Urinary bladder (tissue), 3 donors: ENCODE measurements at regions not wholly inside any gene's neighbourhood (a gene's known extent, or its start where the extent isn't known, plus 50 kb on each side); places are given as distances from the start of the nearest gene placed in this dataset.
"Not testable (repeated sequence)": the region's sequence is repeated elsewhere in the genome, so short reads cannot be mapped to it uniquely, and the experiment has no call there.

ENCODE experiments used
- DNase-seq: peaks from one replicate; pipeline ENCODE4 v3.0.0-alpha.2; 2015; ENCODE audit errors: extremely low spot score
- H3K27ac ChIP-seq: one replicate; pipeline ENCODE4 v1.5.1; 2013; ENCODE audit warnings: low read depth, mild to moderate bottlenecking, moderate library complexity
- H3K36me3 ChIP-seq: one replicate; pipeline ENCODE4 v1.6.1; 2013; ENCODE audit warnings: mild to moderate bottlenecking, moderate library complexity; ENCODE audit not compliant: insufficient read depth
- H3K4me1 ChIP-seq: one replicate; pipeline ENCODE4 v1.6.1; 2013; ENCODE audit warnings: mild to moderate bottlenecking, moderate library complexity; ENCODE audit not compliant: insufficient read depth
- H3K4me3 ChIP-seq: one replicate; pipeline ENCODE4 v1.5.1; 2013; ENCODE audit warnings: low read depth, low read length
- WGBS: extraction: QIAGEN DNeasy Blood & Tissue Kit; methylation state at CpG from one replicate; pipeline ENCODE4 v1.1.7; 2013; 5-methylcytosine and 5-hydroxymethylcytosine counted together
- donor health status: healthy with polysubstance abuse.
- donor health status: healthy.

DNA sequence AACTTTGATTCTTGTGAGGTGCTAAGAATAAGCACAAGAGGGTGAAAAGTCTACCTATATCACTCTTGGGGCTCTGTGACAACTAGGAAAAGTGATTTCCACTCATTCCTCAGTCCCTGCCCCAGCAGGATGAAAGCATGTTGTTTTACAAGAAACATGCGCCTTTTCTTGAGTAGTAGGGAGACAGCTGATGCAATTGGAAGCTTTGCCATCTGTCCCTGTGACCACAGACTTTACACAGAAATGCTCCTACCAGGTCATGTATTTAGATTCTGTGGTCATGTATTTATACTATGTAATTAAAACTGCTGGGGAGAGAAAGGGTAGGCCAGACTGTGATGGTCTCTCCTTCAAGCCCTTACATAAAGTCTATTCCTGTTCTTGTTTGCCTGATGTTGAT is 445.5 kb downstream of the PTPRC start:
- Histone ChIP-seq H3K4me3 (no peak overlapping the region), H3K36me3 (no peaks in the 10 kb centered on the region), H3K4me1 (peaks cover 3% of the 10 kb centered on the region), H3K27ac (no peak overlapping the region)
- whole genome bisulfite sequencing, result 65% methylated on average over 1 of the region's 1 CpG
- no peak for DNase-seq

DNA sequence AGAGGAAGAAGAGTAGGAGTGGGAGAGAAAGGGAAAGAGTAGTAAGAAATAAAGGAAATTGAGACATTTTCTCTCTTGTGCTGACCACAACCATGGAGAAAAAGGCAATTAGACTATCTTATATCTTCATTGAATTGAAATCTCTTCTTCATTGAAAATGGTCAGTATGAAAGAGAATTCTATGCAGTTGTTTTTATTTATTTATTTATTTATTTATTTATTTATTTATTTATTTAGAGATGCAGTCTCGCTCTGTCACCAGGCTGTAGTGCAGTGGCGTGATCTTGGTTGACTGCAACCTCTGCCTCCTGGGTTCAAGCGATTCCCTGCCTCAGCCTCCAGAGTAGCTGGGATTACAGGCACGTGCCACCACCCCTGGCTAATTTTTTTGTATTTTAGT is 447.1 kb downstream of the PTPRC start:
- Histone ChIP-seq H3K4me3 (no peak overlapping the region), H3K4me1 (peaks cover 3% of the 10 kb centered on the region), H3K36me3 (no peaks in the 10 kb centered on the region), H3K27ac (no peak overlapping the region)
- no peak for DNase-seq
- 96% methylated on average over 4 of the region's 4 CpGs for WGBS

DNA sequence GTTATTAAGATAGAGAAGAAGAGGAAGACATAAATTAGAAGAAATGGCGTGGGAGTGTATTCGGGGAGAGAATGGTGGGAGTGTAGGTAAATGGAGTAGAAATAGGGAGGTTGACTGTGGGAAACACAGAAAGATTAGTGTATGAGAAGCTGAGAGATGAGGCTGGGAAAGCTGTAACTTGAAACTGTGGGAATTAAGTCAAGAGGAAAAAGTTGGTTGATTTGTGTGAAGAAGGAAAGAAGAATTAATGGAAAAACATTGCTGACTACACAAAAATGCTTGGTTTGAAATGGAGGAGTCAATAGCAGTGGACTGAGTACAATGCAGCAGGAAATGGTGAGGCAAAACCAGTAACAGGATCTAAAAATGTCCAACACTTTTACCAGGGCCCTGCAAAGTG is 448.3 kb downstream of the PTPRC start:
- Histone ChIP-seq H3K27ac (no peak overlapping the region), H3K4me3 (no peak overlapping the region), H3K36me3 (no peaks in the 10 kb centered on the region), H3K4me1 (peaks cover 3% of the 10 kb centered on the region)
- DNase-seq, result no peak
- 94% methylated on average over 2 of the region's 2 CpGs for WGBS

DNA sequence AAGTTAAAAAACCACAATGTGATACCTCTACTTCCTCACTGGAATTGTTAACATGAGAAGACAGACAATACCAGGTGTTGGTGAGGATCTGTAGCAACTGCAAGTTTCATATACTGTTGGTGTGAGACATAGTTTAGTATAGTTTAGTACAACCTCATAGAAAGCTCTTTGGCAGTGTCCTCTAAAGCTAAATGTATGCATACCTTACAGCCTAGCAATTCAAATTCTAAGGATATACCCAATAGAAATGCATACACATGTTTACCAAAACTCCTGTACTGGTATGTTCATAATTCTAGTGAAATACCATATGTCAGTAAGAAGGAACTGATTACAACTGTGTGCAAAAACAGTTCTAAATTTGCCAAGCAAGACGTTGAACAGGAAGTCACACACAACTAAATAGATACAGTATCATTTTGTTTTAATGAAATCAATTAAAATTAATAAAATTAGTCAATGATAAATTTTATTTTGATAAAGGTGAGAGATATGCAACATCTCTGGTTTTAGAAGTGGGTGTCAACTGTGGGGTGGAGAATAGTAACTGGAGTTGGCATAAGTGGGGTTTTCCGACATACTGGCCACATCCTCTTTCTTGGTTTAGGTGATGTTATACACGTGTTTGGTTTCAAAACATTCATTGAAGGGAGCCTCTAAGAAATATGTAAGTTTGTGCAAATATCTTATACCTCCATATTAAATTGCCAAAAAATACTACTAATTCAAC is 450.7 kb downstream of the PTPRC start:
- no peaks in the 10 kb centered on the region for H3K36me3 ChIP-seq
- H3K4me3 ChIP-seq, result no peak overlapping the region
- DNase-seq, result no peak
- no peak overlapping the region for H3K27ac ChIP-seq
- 56% methylated on average over 3 of the region's 3 CpGs for WGBS
- no peaks in the 10 kb centered on the region for H3K4me1 ChIP-seq

DNA sequence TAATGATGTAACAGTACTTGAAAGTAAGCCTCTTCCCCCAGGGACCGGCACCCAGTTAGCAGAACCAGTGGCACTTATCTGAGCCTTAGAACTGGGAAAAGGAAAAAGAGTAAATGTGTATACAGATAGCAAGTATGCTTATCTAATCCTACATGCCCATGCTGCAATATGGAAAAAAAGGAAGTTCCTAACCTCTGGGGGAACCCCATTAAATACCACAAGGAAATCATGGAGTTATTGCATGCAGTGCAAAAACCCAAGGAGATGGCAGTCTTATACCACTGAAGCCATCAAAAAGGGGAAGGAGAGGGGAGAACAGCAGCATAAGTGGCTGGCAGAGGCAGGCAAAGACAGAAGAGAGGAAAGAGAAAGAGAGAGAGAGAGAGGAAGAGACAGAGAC is 456.8 kb downstream of the PTPRC start:
- WGBS, result 77% methylated on average over 1 of the region's 1 CpG
- not testable (repeated sequence) for H3K4me3 ChIP-seq, DNase-seq, H3K27ac ChIP-seq, H3K4me1 ChIP-seq, H3K36me3 ChIP-seq

DNA sequence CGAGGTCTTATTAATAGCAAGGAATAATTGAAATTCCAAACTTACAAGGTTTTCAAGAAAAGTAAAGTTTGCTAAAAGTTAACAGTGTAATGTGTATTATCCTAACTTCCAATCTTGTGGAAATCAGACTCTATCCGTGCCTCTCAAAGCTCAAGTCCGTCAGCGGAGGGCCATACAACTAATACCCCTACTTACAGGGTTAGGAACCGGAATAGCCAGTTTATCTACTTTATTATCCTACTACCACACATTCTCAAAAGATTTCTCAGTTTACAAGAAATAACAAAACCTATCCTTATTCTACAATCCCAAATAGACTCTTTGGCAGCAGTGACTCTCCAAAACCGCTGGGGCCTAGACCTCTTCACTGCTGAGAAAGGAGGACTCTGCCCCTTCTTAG is 457.8 kb downstream of the PTPRC start:
- no peak for DNase-seq
- H3K27ac ChIP-seq, result no peak overlapping the region
- H3K4me3 ChIP-seq, result no peak overlapping the region
- H3K36me3 ChIP-seq, result no peaks in the 10 kb centered on the region
- 86% methylated on average over 6 of the region's 6 CpGs for WGBS
- no peaks in the 10 kb centered on the region for H3K4me1 ChIP-seq

DNA sequence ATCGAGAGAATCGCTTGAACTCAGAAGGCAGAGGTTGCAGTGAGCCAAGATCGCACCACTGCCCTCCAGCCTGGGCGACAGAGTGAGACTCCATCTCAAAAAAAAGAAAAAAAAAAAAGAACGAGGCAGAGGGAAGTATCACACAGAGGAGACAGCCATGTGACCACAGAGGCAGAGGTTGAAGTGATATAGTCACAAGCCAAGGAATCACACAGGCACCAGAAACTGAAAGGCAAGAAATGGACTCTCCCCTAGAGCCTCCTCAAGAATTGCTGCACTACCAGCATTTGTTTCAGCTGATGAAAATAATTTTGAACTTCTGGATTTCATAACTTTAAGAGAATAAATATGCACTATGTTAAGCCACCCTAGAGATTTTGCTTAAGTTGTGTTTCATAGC is 459.6 kb downstream of the PTPRC start:
- no peak overlapping the region for H3K27ac ChIP-seq
- H3K4me1 ChIP-seq, result no peaks in the 10 kb centered on the region
- no peak overlapping the region for H3K4me3 ChIP-seq
- H3K36me3 ChIP-seq, result no peaks in the 10 kb centered on the region
- 91% methylated on average over 5 of the region's 5 CpGs for WGBS
- DNase-seq, result no peak

DNA sequence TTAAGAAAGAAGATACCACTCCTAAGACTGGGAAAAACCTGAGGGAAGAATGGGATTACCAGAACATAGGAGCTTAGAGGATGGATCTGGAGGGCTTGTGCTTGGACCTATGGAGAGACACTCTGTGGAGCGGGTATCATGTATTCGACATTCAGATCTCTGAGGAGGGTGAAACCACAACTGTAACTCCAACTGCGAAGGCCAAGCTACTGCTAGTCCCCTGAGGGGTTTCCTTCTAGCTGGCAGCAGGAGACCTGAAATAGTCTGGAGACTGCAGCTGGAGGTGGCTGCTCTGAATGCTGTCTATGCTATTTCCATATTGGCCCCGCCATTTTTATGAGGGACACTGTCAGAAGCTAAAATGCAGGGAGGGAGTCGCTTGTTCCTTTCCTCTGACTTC is 462.3 kb downstream of the PTPRC start:
- 93% methylated on average over 5 of the region's 5 CpGs for WGBS
- Histone ChIP-seq H3K27ac (no peak overlapping the region), H3K4me3 (no peak overlapping the region), H3K36me3 (no peaks in the 10 kb centered on the region), H3K4me1 (no peaks in the 10 kb centered on the region)
- DNase-seq, result no peak

DNA sequence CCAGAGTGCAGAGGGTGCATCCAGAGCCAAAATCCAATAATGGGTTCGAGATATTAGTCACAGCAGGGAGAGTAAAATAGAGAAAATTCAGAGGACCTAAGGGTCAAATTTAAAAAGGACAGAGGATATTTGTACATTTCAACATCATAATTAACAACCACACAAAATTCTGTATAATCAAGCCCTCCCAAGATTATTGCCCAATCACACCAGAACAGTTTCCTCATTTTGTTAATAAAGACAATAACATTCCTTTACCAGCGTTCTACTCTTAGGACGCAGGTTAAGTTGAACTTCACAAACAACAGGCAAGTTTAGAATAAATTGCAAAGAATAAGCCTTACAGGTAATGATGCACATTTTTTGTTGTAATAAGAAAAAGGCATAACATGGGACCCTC is 462.8 kb downstream of the PTPRC start:
- no peaks in the 10 kb centered on the region for H3K36me3 ChIP-seq
- WGBS, result 85% methylated on average over 3 of the region's 3 CpGs
- no peak for DNase-seq
- H3K4me1 ChIP-seq, result no peaks in the 10 kb centered on the region
- H3K4me3 ChIP-seq, result no peak overlapping the region
- H3K27ac ChIP-seq, result no peak overlapping the region

DNA sequence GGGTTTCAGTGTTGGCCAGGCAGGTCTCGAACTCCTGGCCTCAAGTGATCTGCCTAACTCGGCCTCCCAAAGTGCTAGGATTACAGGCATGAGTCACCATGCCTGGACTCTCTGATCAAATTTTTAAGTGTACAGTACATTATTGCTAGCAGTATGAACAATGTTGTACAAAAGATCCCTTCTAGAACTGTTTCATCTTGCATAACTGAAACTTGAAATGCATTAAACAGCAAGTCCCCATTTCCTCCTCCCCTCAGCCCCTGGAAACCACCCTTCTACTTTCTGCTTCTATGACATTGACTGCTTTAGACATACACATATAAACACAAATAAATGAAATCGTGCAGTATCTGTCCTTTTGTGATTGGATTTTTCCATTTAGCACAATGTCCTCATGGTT is 463.4 kb downstream of the PTPRC start:
- no peak overlapping the region for H3K27ac ChIP-seq
- 89% methylated on average over 3 of the region's 3 CpGs for WGBS
- no peaks in the 10 kb centered on the region for H3K4me1 ChIP-seq
- H3K4me3 ChIP-seq, result no peak overlapping the region
- no peaks in the 10 kb centered on the region for H3K36me3 ChIP-seq
- no peak for DNase-seq

DNA sequence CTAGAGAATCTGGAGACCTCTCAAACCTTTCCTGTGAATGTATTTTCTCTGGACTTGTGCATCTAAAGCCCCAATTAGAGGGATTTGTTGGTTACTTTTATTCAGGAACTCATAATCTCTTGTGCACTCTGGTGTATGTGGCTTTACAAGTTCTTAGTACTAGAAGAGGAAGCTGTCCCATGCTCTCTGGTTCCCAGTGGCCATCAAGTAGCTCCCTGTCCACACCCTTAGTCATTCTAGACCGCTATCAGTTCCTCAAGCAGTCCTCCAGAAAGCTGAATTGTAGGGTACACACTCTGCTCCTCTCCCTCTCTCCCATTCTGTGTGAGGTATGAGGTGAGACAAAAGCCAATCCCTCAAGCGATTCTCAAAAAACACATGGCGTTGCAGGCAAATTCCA is 470.3 kb downstream of the PTPRC start:
- H3K27ac ChIP-seq, result no peak overlapping the region
- no peaks in the 10 kb centered on the region for H3K4me1 ChIP-seq
- WGBS, result 92% methylated on average over 3 of the region's 3 CpGs
- H3K4me3 ChIP-seq, result no peak overlapping the region
- H3K36me3 ChIP-seq, result no peaks in the 10 kb centered on the region
- DNase-seq, result no peak

DNA sequence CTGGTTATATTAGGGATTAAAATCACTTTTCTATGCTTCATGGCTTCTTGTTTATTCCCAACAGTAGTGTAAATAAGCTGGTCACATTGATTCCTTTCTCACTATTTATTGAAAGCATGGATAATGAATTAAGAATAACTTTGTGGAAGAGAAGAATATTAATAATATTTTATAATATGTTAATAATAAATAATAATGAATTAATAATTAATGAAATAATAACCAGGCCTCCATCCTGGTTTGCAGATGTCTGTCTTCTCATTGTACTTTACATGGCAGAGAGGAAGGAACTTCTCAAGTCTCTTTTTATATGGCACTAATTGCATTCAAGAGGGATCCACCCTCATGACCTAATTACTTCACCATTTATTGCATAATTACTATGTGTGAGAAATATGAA is 473.5 kb downstream of the PTPRC start:
- H3K36me3 ChIP-seq, result no peaks in the 10 kb centered on the region
- no peaks in the 10 kb centered on the region for H3K4me1 ChIP-seq
- no peak for DNase-seq
- no peak overlapping the region for H3K4me3 ChIP-seq
- H3K27ac ChIP-seq, result no peak overlapping the region

DNA sequence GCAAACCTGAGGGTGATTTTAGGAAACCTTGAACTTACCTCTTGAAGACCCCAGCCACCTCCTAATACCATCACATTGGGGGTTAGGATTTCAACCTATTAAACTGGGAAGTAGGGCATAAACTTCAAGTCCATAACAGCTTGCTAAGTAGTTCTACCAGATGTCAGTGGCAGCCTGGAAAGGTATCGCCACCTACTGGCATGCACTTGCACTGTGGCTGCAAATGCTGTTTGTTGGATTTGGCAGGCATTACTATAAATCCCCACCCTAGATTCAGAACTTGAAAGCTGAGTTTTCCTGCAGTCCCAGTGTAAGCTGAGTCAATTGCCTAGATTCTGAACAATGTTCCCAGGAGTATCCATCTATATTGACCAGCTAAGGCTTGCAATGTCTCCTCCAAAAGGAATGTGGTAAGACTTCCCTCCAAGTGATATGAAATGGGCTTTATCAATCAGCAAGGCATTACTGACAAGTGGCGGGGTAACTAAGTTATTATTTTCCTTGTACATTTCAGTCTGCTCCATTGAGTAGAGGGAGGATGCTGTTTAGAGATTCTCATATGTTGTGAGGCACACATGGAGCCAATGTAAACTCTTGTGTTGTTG is 474.5 kb downstream of the PTPRC start:
- no peak for DNase-seq
- Histone ChIP-seq H3K36me3 (no peaks in the 10 kb centered on the region), H3K4me3 (no peak overlapping the region), H3K27ac (no peak overlapping the region), H3K4me1 (no peaks in the 10 kb centered on the region)
- 79% methylated on average over 2 of the region's 2 CpGs for WGBS

DNA sequence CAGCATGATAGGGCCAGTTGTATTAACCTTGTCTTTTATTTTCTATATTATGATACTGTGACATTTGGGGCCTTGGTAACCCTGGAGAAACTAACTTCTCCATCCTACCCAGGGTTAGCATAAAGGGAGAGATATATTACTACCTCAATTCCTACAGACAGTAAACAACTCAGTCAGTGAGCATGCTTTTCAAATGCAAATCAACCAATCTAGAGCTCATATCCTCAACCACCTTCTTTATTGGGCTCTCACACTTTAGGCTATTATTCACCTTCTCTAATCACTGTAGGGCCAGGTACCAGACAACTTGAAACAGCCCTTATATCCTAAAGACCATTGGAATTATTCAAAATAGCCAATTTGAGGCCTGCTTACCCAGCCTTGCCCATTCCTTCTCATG is 477.6 kb downstream of the PTPRC start:
- Histone ChIP-seq H3K4me3 (no peak overlapping the region), H3K36me3 (no peaks in the 10 kb centered on the region), H3K27ac (no peak overlapping the region), H3K4me1 (no peaks in the 10 kb centered on the region)
- no peak for DNase-seq

DNA sequence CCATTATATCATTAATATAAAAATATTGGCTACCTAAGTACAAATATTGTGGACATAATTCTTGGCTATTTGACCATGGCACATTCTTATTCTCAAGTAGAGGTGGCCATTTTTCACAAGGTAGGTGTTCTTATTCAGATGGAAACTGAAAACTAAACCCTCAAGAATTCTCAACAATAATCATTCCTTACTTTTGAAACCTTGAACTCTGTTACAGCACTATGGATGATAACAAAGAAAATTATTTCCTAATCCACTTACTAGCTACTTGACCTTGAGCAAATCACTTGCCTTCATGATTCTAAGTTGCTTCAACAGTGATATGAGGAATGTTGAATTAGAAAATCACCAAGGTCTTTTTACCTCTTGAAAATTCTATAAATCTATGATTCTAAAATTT is 482.2 kb downstream of the PTPRC start:
- no peak for DNase-seq
- no peak overlapping the region for H3K27ac ChIP-seq

More for the DNA sequence above, 482.2 kb downstream of the PTPRC start:
- Histone ChIP-seq H3K4me1 (no peaks in the 10 kb centered on the region), H3K4me3 (no peak overlapping the region), H3K36me3 (no peaks in the 10 kb centered on the region)
